ENCODE measurements at regions not wholly inside any gene's neighbourhood (a gene's known extent, or its start where the extent isn't known, plus 50 kb on each side); places are given as distances from the start of the nearest gene placed in this dataset.

DNA sequence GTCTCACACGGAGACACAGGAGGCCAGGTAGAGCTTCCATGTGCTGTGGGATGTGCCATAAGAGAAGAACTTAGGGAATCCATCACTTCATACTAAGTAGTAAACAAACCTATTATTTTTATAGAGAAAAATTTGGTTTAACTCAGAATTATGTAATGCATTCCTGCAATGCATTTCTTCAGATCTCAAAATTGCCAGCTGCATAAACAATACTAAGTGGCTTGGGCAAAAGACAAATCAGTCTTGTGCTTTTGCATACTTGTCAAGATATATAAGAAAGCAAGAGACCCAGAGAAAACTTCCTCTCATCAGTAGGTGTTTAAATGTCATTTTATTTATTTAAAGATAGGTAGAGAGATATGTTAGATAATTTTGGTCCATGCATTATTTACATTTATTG lies 382.1 kb upstream of the CTSO start:
- Histone ChIP-seq H3K27ac (ENCODE audit: low read length) (no peak overlapping the region), H3K4me3 (ENCODE audit: low read length) (no peak overlapping the region), H3K9me3 (ENCODE audit: control insufficient read depth, insufficient read depth, low read length) (no peaks in the 10 kb centered on the region), H3K4me1 (ENCODE audit: control insufficient read depth, insufficient read depth, low read length) (no peaks in the 10 kb centered on the region), H3K36me3 (ENCODE audit: control insufficient read depth, insufficient read depth, low read length) (no peaks in the 10 kb centered on the region), H3K27me3 (ENCODE audit: control insufficient read depth, insufficient read depth, low read length) (no peaks in the 10 kb centered on the region)
- no peak for DNase-seq (ENCODE audit: low read depth, low spot score)
- no CpG with 5 or more reads among the region's 1 CpG for WGBS (ENCODE audit: insufficient coverage, insufficient read length)

DNA sequence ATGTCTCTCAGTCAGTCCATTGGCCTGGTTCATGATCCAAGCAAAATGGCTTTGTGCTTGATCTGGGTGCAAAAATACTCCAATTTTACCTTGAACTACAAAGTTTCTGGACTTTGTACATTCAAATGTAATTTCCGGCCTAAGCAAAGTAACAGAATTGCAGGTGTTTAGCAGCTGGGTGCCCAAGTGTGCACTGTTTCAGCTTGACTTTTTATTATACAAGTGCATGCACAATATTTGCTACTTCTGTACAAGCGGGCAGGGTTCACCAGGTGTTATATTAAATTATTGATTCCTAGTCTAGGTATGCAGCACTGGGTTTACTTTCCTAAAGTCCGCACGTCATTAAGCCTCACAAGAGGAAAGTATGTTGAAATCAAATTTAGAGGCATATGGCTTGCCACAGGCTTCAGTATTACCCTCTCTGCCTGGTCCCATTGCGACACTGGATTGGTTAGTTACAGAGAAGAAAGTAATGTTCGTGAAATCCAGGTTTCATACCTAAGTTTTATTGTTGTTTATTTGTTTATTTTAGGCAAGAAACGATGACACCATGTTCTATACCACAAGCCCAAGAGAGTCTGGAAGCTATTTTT lies 376.9 kb upstream of the CTSO start:
- Histone ChIP-seq H3K27me3 (ENCODE audit: control insufficient read depth, insufficient read depth, low read length) (no peaks in the 10 kb centered on the region), H3K27ac (ENCODE audit: low read length) (no peak overlapping the region), H3K9me3 (ENCODE audit: control insufficient read depth, insufficient read depth, low read length) (no peaks in the 10 kb centered on the region), H3K4me3 (ENCODE audit: low read length) (no peak overlapping the region), H3K36me3 (ENCODE audit: control insufficient read depth, insufficient read depth, low read length) (no peaks in the 10 kb centered on the region), H3K4me1 (ENCODE audit: control insufficient read depth, insufficient read depth, low read length) (no peaks in the 10 kb centered on the region)
- no peak for DNase-seq (ENCODE audit: low read depth, low spot score)
- no CpG with 5 or more reads among the region's 7 CpGs for WGBS (ENCODE audit: insufficient coverage, insufficient read length)

DNA sequence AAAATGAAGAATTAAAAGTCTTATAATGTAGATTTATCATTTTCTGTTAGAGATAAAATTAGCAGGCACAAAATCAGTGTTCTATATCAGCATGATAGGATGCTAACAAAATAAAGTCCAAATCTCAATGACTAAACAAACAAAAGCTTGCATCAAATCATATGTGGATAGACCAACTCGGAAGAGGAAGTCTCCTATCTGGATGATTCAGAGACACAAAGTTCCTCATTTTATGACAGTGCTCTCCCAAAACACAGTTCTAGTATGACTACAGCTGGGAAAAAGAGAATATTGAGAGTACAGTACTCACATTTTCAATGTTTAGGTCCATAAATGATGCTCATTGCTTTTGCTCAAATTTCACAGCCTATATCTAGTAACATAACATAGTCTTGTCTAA lies 376.1 kb upstream of the CTSO start:
- H3K4me1 ChIP-seq (ENCODE audit: control insufficient read depth, insufficient read depth, low read length) = no peaks in the 10 kb centered on the region
- no peaks in the 10 kb centered on the region for H3K36me3 ChIP-seq (ENCODE audit: control insufficient read depth, insufficient read depth, low read length)
- H3K27ac ChIP-seq (ENCODE audit: low read length) = no peak overlapping the region
- no peak overlapping the region for H3K4me3 ChIP-seq (ENCODE audit: low read length)
- no peaks in the 10 kb centered on the region for H3K27me3 ChIP-seq (ENCODE audit: control insufficient read depth, insufficient read depth, low read length)
- DNase-seq (ENCODE audit: low read depth, low spot score) = no peak
- WGBS (ENCODE audit: insufficient coverage, insufficient read length) = no CpG with 5 or more reads among the region's 1 CpG
- no peaks in the 10 kb centered on the region for H3K9me3 ChIP-seq (ENCODE audit: control insufficient read depth, insufficient read depth, low read length)

DNA sequence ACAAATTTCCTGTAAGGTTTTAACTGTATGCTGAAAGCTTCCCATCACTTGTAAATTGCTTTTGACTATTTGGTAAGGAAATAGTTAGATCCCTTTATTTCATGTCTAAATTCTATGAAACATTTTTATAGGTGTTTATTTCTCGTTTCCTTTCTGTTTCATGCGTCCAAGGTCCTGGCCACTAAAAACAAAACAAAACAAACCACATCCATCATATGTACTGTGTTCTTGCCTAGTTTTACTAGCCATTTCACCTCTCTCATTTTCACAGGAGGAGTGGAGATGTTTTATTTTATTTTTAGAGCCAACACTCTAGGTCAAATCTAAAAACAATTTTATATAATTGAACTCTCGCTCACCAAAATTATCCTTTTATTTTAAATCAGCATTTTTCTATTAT lies 375.2 kb upstream of the CTSO start:
- 100% methylated on average over 1 of the region's 3 CpGs for WGBS (ENCODE audit: insufficient coverage, insufficient read length)
- no peaks in the 10 kb centered on the region for H3K27me3 ChIP-seq (ENCODE audit: control insufficient read depth, insufficient read depth, low read length)
- H3K36me3 ChIP-seq (ENCODE audit: control insufficient read depth, insufficient read depth, low read length) = no peaks in the 10 kb centered on the region
- H3K4me1 ChIP-seq (ENCODE audit: control insufficient read depth, insufficient read depth, low read length) = no peaks in the 10 kb centered on the region
- H3K27ac ChIP-seq (ENCODE audit: low read length) = no peak overlapping the region
- DNase-seq (ENCODE audit: low read depth, low spot score) = no peak
- no peaks in the 10 kb centered on the region for H3K9me3 ChIP-seq (ENCODE audit: control insufficient read depth, insufficient read depth, low read length)
- no peak overlapping the region for H3K4me3 ChIP-seq (ENCODE audit: low read length)

- no CpG with 5 or more reads among the region's 4 CpGs for WGBS (ENCODE audit: insufficient coverage, insufficient read length)
- H3K4me3 ChIP-seq (ENCODE audit: low read length) = no peak overlapping the region
- H3K4me1 ChIP-seq (ENCODE audit: control insufficient read depth, insufficient read depth, low read length) = no peaks in the 10 kb centered on the region
- H3K9me3 ChIP-seq (ENCODE audit: control insufficient read depth, insufficient read depth, low read length) = no peaks in the 10 kb centered on the region
- no peaks in the 10 kb centered on the region for H3K27me3 ChIP-seq (ENCODE audit: control insufficient read depth, insufficient read depth, low read length)
- no peaks in the 10 kb centered on the region for H3K36me3 ChIP-seq (ENCODE audit: control insufficient read depth, insufficient read depth, low read length)
- DNase-seq (ENCODE audit: low read depth, low spot score) = no peak
- H3K27ac ChIP-seq (ENCODE audit: low read length) = no peak overlapping the region
Observed at GRCh38 chr4:156326246-156326645, 372.6 kb upstream of the CTSO start.

GRCh38 chr4:156322592-156322991 lies 368.9 kb upstream of the CTSO start:
- Histone ChIP-seq H3K4me3 (ENCODE audit: low read length) (no peak overlapping the region), H3K9me3 (ENCODE audit: control insufficient read depth, insufficient read depth, low read length) (no peaks in the 10 kb centered on the region), H3K27ac (ENCODE audit: low read length) (no peak overlapping the region), H3K27me3 (ENCODE audit: control insufficient read depth, insufficient read depth, low read length) (no peaks in the 10 kb centered on the region), H3K4me1 (ENCODE audit: control insufficient read depth, insufficient read depth, low read length) (no peaks in the 10 kb centered on the region), H3K36me3 (ENCODE audit: control insufficient read depth, insufficient read depth, low read length) (no peaks in the 10 kb centered on the region)
- no peak for DNase-seq (ENCODE audit: low read depth, low spot score)

DNA sequence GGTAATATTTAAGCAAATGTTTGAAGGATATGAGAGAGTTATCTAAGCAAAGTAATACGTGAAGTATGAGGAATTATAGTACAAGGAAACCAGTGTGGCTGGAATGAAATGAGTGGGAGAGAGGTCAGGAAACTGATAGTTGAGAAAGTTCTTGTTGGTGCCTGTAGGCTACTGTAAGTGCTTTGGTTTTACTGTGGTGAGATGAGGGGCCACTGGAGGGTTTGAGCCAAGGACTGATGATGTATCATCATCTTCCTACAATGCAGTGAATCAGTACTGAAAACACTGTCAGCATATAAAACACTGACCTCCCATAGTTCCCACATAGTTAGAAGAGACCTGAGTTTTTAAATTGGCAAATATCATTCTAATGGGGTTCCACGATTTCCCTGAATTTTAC lies 367.5 kb upstream of the CTSO start:
- Histone ChIP-seq H3K9me3 (ENCODE audit: control insufficient read depth, insufficient read depth, low read length) (no peaks in the 10 kb centered on the region), H3K27me3 (ENCODE audit: control insufficient read depth, insufficient read depth, low read length) (no peaks in the 10 kb centered on the region), H3K4me3 (ENCODE audit: low read length) (no peak overlapping the region), H3K27ac (ENCODE audit: low read length) (no peak overlapping the region), H3K4me1 (ENCODE audit: control insufficient read depth, insufficient read depth, low read length) (no peaks in the 10 kb centered on the region), H3K36me3 (ENCODE audit: control insufficient read depth, insufficient read depth, low read length) (no peaks in the 10 kb centered on the region)
- DNase-seq (ENCODE audit: low read depth, low spot score) = no peak
- 100% methylated on average over 1 of the region's 2 CpGs for WGBS (ENCODE audit: insufficient coverage, insufficient read length)

DNA sequence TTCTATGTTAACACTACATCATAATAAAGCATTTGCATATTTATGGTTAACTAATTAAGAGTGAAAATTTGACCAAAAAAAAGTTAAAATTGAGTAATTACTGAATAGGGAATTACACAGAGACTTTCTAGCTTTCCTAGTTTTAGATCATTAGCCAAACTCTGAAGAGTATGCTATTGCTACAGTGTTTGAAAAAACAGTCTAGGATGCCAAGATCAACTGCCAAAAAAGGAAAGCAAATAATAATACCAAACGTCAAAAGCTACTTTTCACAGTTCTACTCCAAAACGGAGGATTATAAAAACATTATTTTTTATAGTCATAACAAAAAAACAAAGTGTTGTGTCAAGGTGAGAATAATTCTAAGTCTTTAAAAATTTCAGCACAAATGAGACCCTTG lies 359.8 kb upstream of the CTSO start:
- Histone ChIP-seq H3K4me3 (ENCODE audit: low read length) (no peak overlapping the region), H3K9me3 (ENCODE audit: control insufficient read depth, insufficient read depth, low read length) (no peaks in the 10 kb centered on the region), H3K4me1 (ENCODE audit: control insufficient read depth, insufficient read depth, low read length) (no peaks in the 10 kb centered on the region), H3K36me3 (ENCODE audit: control insufficient read depth, insufficient read depth, low read length) (no peaks in the 10 kb centered on the region), H3K27ac (ENCODE audit: low read length) (no peak overlapping the region), H3K27me3 (ENCODE audit: control insufficient read depth, insufficient read depth, low read length) (no peaks in the 10 kb centered on the region)
- no CpG with 5 or more reads among the region's 2 CpGs for WGBS (ENCODE audit: insufficient coverage, insufficient read length)
- no peak for DNase-seq (ENCODE audit: low read depth, low spot score)

DNA sequence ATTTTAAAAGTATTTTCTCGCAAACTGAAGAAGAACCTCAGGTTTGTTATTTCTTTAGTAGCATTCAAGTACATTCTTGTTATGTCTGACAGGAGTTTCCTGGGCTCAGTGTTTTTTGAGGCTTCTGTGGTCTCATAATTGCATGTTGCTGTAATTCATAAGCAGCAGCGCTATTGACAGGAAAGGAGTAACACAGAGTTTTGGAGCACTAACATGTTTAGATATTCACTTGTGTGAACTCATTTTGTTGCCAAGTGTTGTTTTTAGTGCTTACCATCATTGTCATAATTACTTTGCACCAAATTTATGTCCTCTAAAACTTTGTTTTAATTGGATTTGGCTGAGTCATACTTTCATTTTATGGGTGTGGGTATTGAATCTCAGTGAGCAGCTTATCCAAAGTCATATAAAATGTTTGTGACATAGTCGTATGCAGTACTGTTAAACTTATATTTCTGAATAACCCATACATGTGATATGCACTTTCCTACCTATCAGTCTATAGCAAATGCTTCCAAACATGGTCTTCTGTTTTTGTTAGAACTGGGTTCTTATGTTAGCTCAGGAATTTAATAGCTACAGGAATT lies 358.7 kb upstream of the CTSO start:
- Histone ChIP-seq H3K27me3 (ENCODE audit: control insufficient read depth, insufficient read depth, low read length) (no peaks in the 10 kb centered on the region), H3K9me3 (ENCODE audit: control insufficient read depth, insufficient read depth, low read length) (no peaks in the 10 kb centered on the region), H3K36me3 (ENCODE audit: control insufficient read depth, insufficient read depth, low read length) (no peaks in the 10 kb centered on the region), H3K27ac (ENCODE audit: low read length) (no peak overlapping the region), H3K4me1 (ENCODE audit: control insufficient read depth, insufficient read depth, low read length) (no peaks in the 10 kb centered on the region), H3K4me3 (ENCODE audit: low read length) (no peak overlapping the region)
- WGBS (ENCODE audit: insufficient coverage, insufficient read length) = no CpG with 5 or more reads among the region's 3 CpGs
- DNase-seq (ENCODE audit: low read depth, low spot score) = no peak

- no peak overlapping the region for H3K27ac ChIP-seq (ENCODE audit: low read length)
- no peak for DNase-seq (ENCODE audit: low read depth, low spot score)
- H3K9me3 ChIP-seq (ENCODE audit: control insufficient read depth, insufficient read depth, low read length) = no peaks in the 10 kb centered on the region
- no peak overlapping the region for H3K4me3 ChIP-seq (ENCODE audit: low read length)
- no peaks in the 10 kb centered on the region for H3K27me3 ChIP-seq (ENCODE audit: control insufficient read depth, insufficient read depth, low read length)
- no peaks in the 10 kb centered on the region for H3K4me1 ChIP-seq (ENCODE audit: control insufficient read depth, insufficient read depth, low read length)
- no peaks in the 10 kb centered on the region for H3K36me3 ChIP-seq (ENCODE audit: control insufficient read depth, insufficient read depth, low read length)
Observed at GRCh38 chr4:156309031-156309430, 355.4 kb upstream of the CTSO start.

- no peak for DNase-seq (ENCODE audit: low read depth, low spot score)
- Histone ChIP-seq H3K27me3 (ENCODE audit: control insufficient read depth, insufficient read depth, low read length) (no peaks in the 10 kb centered on the region), H3K4me3 (ENCODE audit: low read length) (no peak overlapping the region), H3K9me3 (ENCODE audit: control insufficient read depth, insufficient read depth, low read length) (no peaks in the 10 kb centered on the region), H3K27ac (ENCODE audit: low read length) (no peak overlapping the region), H3K4me1 (ENCODE audit: control insufficient read depth, insufficient read depth, low read length) (no peaks in the 10 kb centered on the region), H3K36me3 (ENCODE audit: control insufficient read depth, insufficient read depth, low read length) (no peaks in the 10 kb centered on the region)
- WGBS (ENCODE audit: insufficient coverage, insufficient read length) = no CpG with 5 or more reads among the region's 2 CpGs
Observed at GRCh38 chr4:156303708-156304107, 350.0 kb upstream of the CTSO start.

Data from iPS DF 6.9 (cell line).